Mononuclear cell (primary cell): ENCODE measurements at regions not wholly inside any gene's neighbourhood (a gene's known extent, or its start where the extent isn't known, plus 50 kb on each side); places are given as distances from the start of the nearest gene placed in this dataset.

Experiments
- H3K27me3 ChIP-seq: 2 replicates; pipeline ENCODE4 v1.6.0; 2011; ENCODE audit warnings: low read length, control low read depth; ENCODE audit not compliant: insufficient read depth
- H3K4me1 ChIP-seq: 2 replicates; pipeline ENCODE4 v1.5.1; 2011; ENCODE audit warnings: mild to moderate bottlenecking, low read length, control low read depth; ENCODE audit not compliant: insufficient read depth
- H3K4me3 ChIP-seq: 2 replicates; pipeline ENCODE4 v1.5.1; 2011; ENCODE audit warnings: mild to moderate bottlenecking, low read length, moderate library complexity
- H3K9me3 ChIP-seq: 2 replicates; pipeline ENCODE4 v1.5.1; 2011; ENCODE audit warnings: low read depth, mild to moderate bottlenecking, control low read depth, low read length

GRCh38 chr9:79807971-79808370 lies 236.2 kb downstream of the TLE4 start:
- H3K27me3 ChIP-seq, result no peaks in the 10 kb centered on the region
- peaks cover 14% of the 10 kb centered on the region for H3K4me1 ChIP-seq
- H3K4me3 ChIP-seq, result no peak overlapping the region
- no peaks in the 10 kb centered on the region for H3K9me3 ChIP-seq

GRCh38 chr9:79806086-79806485 lies 234.3 kb downstream of the TLE4 start:
- peaks cover 5% of the 10 kb centered on the region for H3K4me1 ChIP-seq

GRCh38 chr9:79801459-79801858 lies 229.7 kb downstream of the TLE4 start:
- no peaks in the 10 kb centered on the region for H3K27me3 ChIP-seq
- no peaks in the 10 kb centered on the region for H3K4me1 ChIP-seq
- no peak overlapping the region for H3K4me3 ChIP-seq
- H3K9me3 ChIP-seq, result no peaks in the 10 kb centered on the region

More at GRCh38 chr9:79806086-79806485, 234.3 kb downstream of the TLE4 start:
- Histone ChIP-seq H3K9me3 (no peaks in the 10 kb centered on the region), H3K27me3 (no peaks in the 10 kb centered on the region), H3K4me3 (no peak overlapping the region)

GRCh38 chr9:79800578-79800977 lies 228.8 kb downstream of the TLE4 start:
- H3K9me3 ChIP-seq, result no peaks in the 10 kb centered on the region
- no peaks in the 10 kb centered on the region for H3K27me3 ChIP-seq
- H3K4me3 ChIP-seq, result no peak overlapping the region
- no peaks in the 10 kb centered on the region for H3K4me1 ChIP-seq

- H3K4me3 ChIP-seq, result no peak overlapping the region
- H3K4me1 ChIP-seq, result no peaks in the 10 kb centered on the region
Measured at GRCh38 chr9:79799691-79800335, 228.0 kb downstream of the TLE4 start.

GRCh38 chr9:79798450-79798849 lies 226.7 kb downstream of the TLE4 start:
- no peaks in the 10 kb centered on the region for H3K4me1 ChIP-seq

More at GRCh38 chr9:79799691-79800335, 228.0 kb downstream of the TLE4 start:
- Histone ChIP-seq H3K27me3 (no peaks in the 10 kb centered on the region), H3K9me3 (no peaks in the 10 kb centered on the region)

GRCh38 chr9:79796411-79796810 lies 224.6 kb downstream of the TLE4 start:
- H3K27me3 ChIP-seq, result no peaks in the 10 kb centered on the region
- no peaks in the 10 kb centered on the region for H3K9me3 ChIP-seq
- no peaks in the 10 kb centered on the region for H3K4me1 ChIP-seq
- no peak overlapping the region for H3K4me3 ChIP-seq

More at GRCh38 chr9:79798450-79798849, 226.7 kb downstream of the TLE4 start:
- H3K4me3 ChIP-seq, result no peak overlapping the region
- H3K27me3 ChIP-seq, result no peaks in the 10 kb centered on the region
- no peaks in the 10 kb centered on the region for H3K9me3 ChIP-seq

- Histone ChIP-seq H3K27me3 (no peaks in the 10 kb centered on the region), H3K4me1 (no peaks in the 10 kb centered on the region), H3K4me3 (no peak overlapping the region), H3K9me3 (no peaks in the 10 kb centered on the region)
Measured at GRCh38 chr9:79788662-79789061, 216.9 kb downstream of the TLE4 start.

- no peaks in the 10 kb centered on the region for H3K27me3 ChIP-seq
- H3K4me3 ChIP-seq, result no peak overlapping the region
- H3K9me3 ChIP-seq, result no peaks in the 10 kb centered on the region
- no peaks in the 10 kb centered on the region for H3K4me1 ChIP-seq
Measured at GRCh38 chr9:79781263-79781662, 209.5 kb downstream of the TLE4 start.

- Histone ChIP-seq H3K9me3 (no peaks in the 10 kb centered on the region), H3K4me1 (no peaks in the 10 kb centered on the region), H3K4me3 (no peak overlapping the region), H3K27me3 (no peaks in the 10 kb centered on the region)
Measured at GRCh38 chr9:79780559-79780958, 208.8 kb downstream of the TLE4 start.

- Histone ChIP-seq H3K4me1 (no peaks in the 10 kb centered on the region), H3K27me3 (no peaks in the 10 kb centered on the region), H3K4me3 (no peak overlapping the region), H3K9me3 (no peaks in the 10 kb centered on the region)
Measured at GRCh38 chr9:79779901-79780300, 208.1 kb downstream of the TLE4 start.

- Histone ChIP-seq H3K4me3 (no peak overlapping the region), H3K27me3 (no peaks in the 10 kb centered on the region), H3K9me3 (no peaks in the 10 kb centered on the region), H3K4me1 (no peaks in the 10 kb centered on the region)
Measured at GRCh38 chr9:79778581-79778980, 206.8 kb downstream of the TLE4 start.

- Histone ChIP-seq H3K9me3 (no peaks in the 10 kb centered on the region), H3K4me1 (no peaks in the 10 kb centered on the region), H3K4me3 (no peak overlapping the region)
Measured at GRCh38 chr9:79776581-79776980, 204.8 kb downstream of the TLE4 start.

More at GRCh38 chr9:79776581-79776980, 204.8 kb downstream of the TLE4 start:
- H3K27me3 ChIP-seq, result no peaks in the 10 kb centered on the region
